ENCODE measurements at regions not wholly inside any gene's neighbourhood (a gene's known extent, or its start where the extent isn't known, plus 50 kb on each side); places are given as distances from the start of the nearest gene placed in this dataset.
"Not testable (repeated sequence)": the region's sequence is repeated elsewhere in the genome, so short reads cannot be mapped to it uniquely, and the experiment has no call there.

DNA sequence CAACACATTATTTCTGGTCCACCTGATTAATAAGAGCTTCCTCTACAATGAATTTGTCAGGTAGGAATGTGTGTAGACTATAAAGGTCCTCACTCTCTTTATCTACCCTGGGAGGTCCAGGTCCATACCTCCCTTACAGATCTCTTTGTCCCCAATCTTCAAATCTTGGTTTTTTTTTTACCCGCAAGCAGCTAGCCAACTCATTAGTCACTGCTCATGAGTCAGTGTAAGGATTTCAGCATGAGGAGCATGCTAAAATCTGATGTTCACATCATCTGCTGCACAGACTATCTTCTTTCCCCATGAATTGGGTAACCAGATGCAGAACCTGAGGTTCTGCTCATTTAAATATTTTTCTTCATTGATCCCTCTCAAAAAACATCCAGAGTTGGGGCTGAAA lies 397.0 kb upstream of the ISX start:
- no peak for DNase-seq (ENCODE audit: low spot score)
- TF ChIP-seq CTCF (IDR thresholded peaks at IDR 0.05; ENCODE audit: extremely low read depth, missing control alignments), result no peak

DNA sequence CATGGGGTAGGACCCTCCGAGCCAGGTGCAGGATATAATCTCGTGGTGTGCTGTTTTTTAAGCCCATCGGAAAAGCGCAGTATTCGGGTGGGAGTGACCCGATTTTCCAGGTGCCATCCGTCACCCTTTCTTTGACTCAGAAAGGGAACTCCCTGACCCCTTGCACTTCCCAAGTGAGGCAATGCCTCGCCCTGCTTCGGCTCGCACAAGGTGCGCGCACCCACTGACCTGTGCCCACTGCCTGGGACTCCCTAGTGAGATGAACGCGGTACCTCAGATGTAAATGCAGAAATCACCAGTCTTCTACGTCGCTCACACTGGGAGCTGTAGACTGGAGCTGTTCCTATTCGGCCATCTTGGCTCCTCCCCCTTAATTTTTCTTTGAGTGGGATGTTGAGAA lies 382.9 kb upstream of the ISX start:
- DNase-seq (ENCODE audit: low spot score), result not testable (repeated sequence)

DNA sequence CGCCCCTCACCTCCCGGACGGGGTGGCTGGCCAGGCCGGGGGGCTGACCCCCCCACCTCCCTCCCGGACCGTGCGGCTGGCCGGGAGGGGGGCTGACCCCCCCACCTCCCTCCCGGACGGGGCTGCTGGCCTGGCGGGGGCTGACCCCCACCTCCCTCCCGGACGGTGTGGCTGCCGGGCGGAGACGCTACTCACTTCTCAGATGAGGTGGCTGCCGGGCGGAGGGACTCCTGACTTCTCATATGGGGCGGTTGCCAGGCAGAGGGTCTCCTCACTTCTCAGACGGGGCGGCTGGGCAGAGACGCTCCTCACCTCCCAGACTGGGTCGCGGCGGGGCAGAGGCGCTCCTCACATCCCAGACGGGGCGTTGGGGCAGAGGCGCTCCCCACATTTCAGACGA lies 381.7 kb upstream of the ISX start:
- DNase-seq (ENCODE audit: low spot score), result not testable (repeated sequence)

GRCh38 chr22:34687116-34687515 lies 378.8 kb upstream of the ISX start:
- DNase-seq (ENCODE audit: low spot score), result no peak
- no peak for TF ChIP-seq CTCF (IDR thresholded peaks at IDR 0.05; ENCODE audit: extremely low read depth, missing control alignments)

DNA sequence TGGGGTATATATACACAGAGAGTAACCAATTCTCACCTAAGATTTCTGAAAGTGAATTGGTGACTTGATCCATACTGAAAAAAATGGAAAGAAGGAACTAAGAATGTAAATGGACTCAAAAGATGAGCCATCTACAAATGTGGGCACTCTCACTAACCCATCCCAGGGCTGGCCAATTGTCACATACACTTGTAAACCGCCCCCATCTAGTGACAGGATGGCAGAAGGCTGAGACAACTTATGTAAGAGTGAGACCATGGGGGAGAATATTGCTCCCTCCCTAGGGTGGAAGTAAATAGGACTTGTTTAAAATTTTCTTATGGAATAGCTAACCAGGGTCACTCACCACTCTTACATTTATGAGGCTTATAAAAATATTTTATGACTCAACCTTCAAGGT lies 377.1 kb upstream of the ISX start:
- no peak for DNase-seq (ENCODE audit: low spot score)
- TF ChIP-seq CTCF (IDR thresholded peaks at IDR 0.05; ENCODE audit: extremely low read depth, missing control alignments), result no peak

DNA sequence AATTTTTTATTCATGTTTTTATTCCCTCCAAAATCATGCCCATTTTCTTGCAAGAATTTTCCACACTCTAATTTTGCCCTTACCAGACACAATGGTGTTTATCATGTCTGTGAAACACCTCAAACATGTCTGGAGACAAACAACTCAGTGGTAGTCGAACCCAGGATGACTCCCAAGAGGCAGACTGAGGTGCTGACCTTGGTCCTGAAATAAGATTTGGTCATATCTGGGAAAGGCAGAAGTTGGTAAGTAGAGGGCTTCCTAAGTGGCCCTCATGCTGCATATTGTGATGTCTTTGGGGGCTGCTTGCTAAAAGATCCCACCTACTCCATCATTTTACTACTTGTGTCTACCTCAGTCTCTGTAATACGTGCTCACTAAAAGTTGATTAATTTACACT lies 369.4 kb upstream of the ISX start:
- no peak for DNase-seq (ENCODE audit: low spot score)
- TF ChIP-seq CTCF (IDR thresholded peaks at IDR 0.05; ENCODE audit: extremely low read depth, missing control alignments), result no peak

DNA sequence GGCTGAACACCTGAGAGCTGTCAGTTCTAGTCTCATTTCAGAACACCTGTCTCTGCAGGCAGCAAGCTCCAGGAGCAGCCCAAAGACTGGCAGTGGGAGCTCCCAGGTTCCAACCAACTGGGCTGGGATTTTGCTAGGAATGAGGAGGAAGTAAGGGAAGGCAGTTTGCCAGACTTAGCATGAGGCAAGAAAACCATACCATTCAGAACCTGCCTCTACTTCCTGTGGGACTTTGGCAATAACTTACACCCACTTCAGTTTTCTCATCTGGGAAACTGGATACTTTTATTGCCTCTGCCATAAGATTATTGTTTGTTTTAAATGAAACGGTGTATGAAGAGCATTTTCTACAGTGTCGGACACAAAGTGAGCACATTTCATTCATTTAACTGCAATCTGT lies 363.7 kb upstream of the ISX start:
- no peak for TF ChIP-seq CTCF (IDR thresholded peaks at IDR 0.05; ENCODE audit: extremely low read depth, missing control alignments)
- DNase-seq (ENCODE audit: low spot score), result no peak

- no peak for TF ChIP-seq CTCF (IDR thresholded peaks at IDR 0.05; ENCODE audit: extremely low read depth, missing control alignments)
- DNase-seq (ENCODE audit: low spot score), result no peak
These were observed 356.3 kb upstream of the ISX start for GRCh38 chr22:34709641-34710040.

- TF ChIP-seq CTCF (IDR thresholded peaks at IDR 0.05; ENCODE audit: extremely low read depth, missing control alignments), result no peak
- DNase-seq (ENCODE audit: low spot score), result no peak
These were observed 343.1 kb upstream of the ISX start for GRCh38 chr22:34722901-34723300.

Data from GM20000 (cell line).